ENCODE measurements at regions not wholly inside any gene's neighbourhood (a gene's known extent, or its start where the extent isn't known, plus 50 kb on each side); places are given as distances from the start of the nearest gene placed in this dataset.

- Histone ChIP-seq H3K4me1 (peaks cover 0 to 2% (median 0%) of the 10 kb centered on the region in 4 donors), H3K27me3 (peaks cover 0 to 6% (median 0%) of the 10 kb centered on the region in 3 donors), H3K9me3 (no peaks in the 10 kb centered on the region), H3K27ac (no peak overlapping the region), H3K4me3 (no peak overlapping the region), H3K36me3 (no peaks in the 10 kb centered on the region)
- no peak for TF ChIP-seq POLR2A (IDR thresholded peaks at IDR 0.05)
- TF ChIP-seq CTCF (IDR thresholded peaks at IDR 0.05) = no peak
- no peak for TF ChIP-seq POLR2AphosphoS5 (IDR thresholded peaks at IDR 0.05)
- TF ChIP-seq EP300 (IDR thresholded peaks at IDR 0.05) = no peak
- intact Hi-C loops (cut with DNase I) = no loop called here
- WGBS, 2 donors = 11 to 44% methylated on average over 10 of the region's 10 CpGs
- no peak for DNase-seq
Measured at GRCh38 chr4:184937745-184938144, 80.5 kb upstream of the HELT start.

- H3K36me3 ChIP-seq = no peaks in the 10 kb centered on the region
- no peak overlapping the region for H3K27ac ChIP-seq
- H3K27me3 ChIP-seq = peaks cover 0 to 6% (median 0%) of the 10 kb centered on the region in 3 donors
- TF ChIP-seq POLR2AphosphoS5 (IDR thresholded peaks at IDR 0.05) = no peak
- TF ChIP-seq CTCF (IDR thresholded peaks at IDR 0.05) = no peak
- no peak for TF ChIP-seq POLR2A (IDR thresholded peaks at IDR 0.05)
- no peak for TF ChIP-seq EP300 (IDR thresholded peaks at IDR 0.05)
- no peak for DNase-seq
- no peaks in the 10 kb centered on the region for H3K9me3 ChIP-seq
- 94 to 96% methylated on average over 7 of the region's 7 CpGs for WGBS, 2 donors
- H3K4me3 ChIP-seq = no peak overlapping the region
- peaks cover 0 to 2% (median 0%) of the 10 kb centered on the region in 4 donors for H3K4me1 ChIP-seq
- intact Hi-C loops (cut with DNase I) = no loop called here
Measured at GRCh38 chr4:184938871-184939270, 79.4 kb upstream of the HELT start.

GRCh38 chr4:184939978-184940377 is 78.3 kb upstream of the HELT start:
- Histone ChIP-seq H3K27me3 (no peaks in the 10 kb centered on the region), H3K9me3 (no peaks in the 10 kb centered on the region), H3K4me1 (peaks cover 0 to 2% (median 0%) of the 10 kb centered on the region in 4 donors), H3K27ac (no peak overlapping the region), H3K4me3 (no peak overlapping the region), H3K36me3 (no peaks in the 10 kb centered on the region)
- DNase-seq = no peak
- TF ChIP-seq EP300 (IDR thresholded peaks at IDR 0.05) (no peak), CTCF (IDR thresholded peaks at IDR 0.05) (no peak), POLR2AphosphoS5 (IDR thresholded peaks at IDR 0.05) (no peak)
- WGBS, 2 donors = 84 to 85% methylated on average over 2 of the region's 2 CpGs
- intact Hi-C loops (cut with DNase I) = no loop called here

- H3K27me3 ChIP-seq = no peaks in the 10 kb centered on the region
- WGBS, 2 donors = 55 to 80% methylated on average over 8 of the region's 8 CpGs
- H3K4me1 ChIP-seq = peaks cover 0 to 2% (median 0%) of the 10 kb centered on the region in 4 donors
- TF ChIP-seq POLR2A (IDR thresholded peaks at IDR 0.05) (no peak), EP300 (IDR thresholded peaks at IDR 0.05) (no peak), POLR2AphosphoS5 (IDR thresholded peaks at IDR 0.05) (no peak), CTCF (IDR thresholded peaks at IDR 0.05) (no peak)
- no peak for DNase-seq
- H3K4me3 ChIP-seq = no peak overlapping the region
- intact Hi-C loops (cut with DNase I) = no loop called here
- no peaks in the 10 kb centered on the region for H3K36me3 ChIP-seq
- H3K27ac ChIP-seq = no peak overlapping the region
- no peaks in the 10 kb centered on the region for H3K9me3 ChIP-seq
Measured at GRCh38 chr4:184940500-184940899, 77.8 kb upstream of the HELT start.
